Activated T-cell treated with anti-CD3 and anti-CD28 coated beads for 48 hours (primary cell): ENCODE measurements at regions not wholly inside any gene's neighbourhood (a gene's known extent, or its start where the extent isn't known, plus 50 kb on each side); places are given as distances from the start of the nearest gene placed in this dataset.
"Not testable (repeated sequence)": the region's sequence is repeated elsewhere in the genome, so short reads cannot be mapped to it uniquely, and the experiment has no call there.

Source experiments
- DNase-seq: peaks from one replicate; pipeline ENCODE4 v3.0.0-alpha.2; 2020; ENCODE audit warnings: low read depth

GRCh38 chr11:42976636-42977217 lies 335.1 kb upstream of the API5 start:
- DNase-seq, result no peak

GRCh38 chr11:42992594-42992993 lies 319.2 kb upstream of the API5 start:
- DNase-seq, result no peak

GRCh38 chr11:42996421-42997307 lies 315.1 kb upstream of the API5 start:
- no peak for DNase-seq

- DNase-seq, result not testable (repeated sequence)
Observed at GRCh38 chr11:43004879-43005278, 306.9 kb upstream of the API5 start.

- DNase-seq, result no peak
Observed at GRCh38 chr11:43010042-43010441, 301.8 kb upstream of the API5 start.

GRCh38 chr11:43012606-43013005 lies 299.2 kb upstream of the API5 start:
- no peak for DNase-seq

GRCh38 chr11:43021466-43021865 lies 290.3 kb upstream of the API5 start:
- DNase-seq, result no peak

- DNase-seq, result no peak
Observed at GRCh38 chr11:43034341-43034740, 277.5 kb upstream of the API5 start.

GRCh38 chr11:43035086-43035485 lies 276.7 kb upstream of the API5 start:
- DNase-seq, result no peak

GRCh38 chr11:43053638-43054412 lies 258.0 kb upstream of the API5 start:
- no peak for DNase-seq

- DNase-seq, result no peak
Observed at GRCh38 chr11:43067681-43068080, 244.1 kb upstream of the API5 start.

GRCh38 chr11:43071338-43071737 lies 240.5 kb upstream of the API5 start:
- DNase-seq, result no peak

- DNase-seq, result no peak
Observed at GRCh38 chr11:43072096-43072495, 239.7 kb upstream of the API5 start.

- no peak for DNase-seq
Observed at GRCh38 chr11:43072911-43073310, 238.9 kb upstream of the API5 start.

GRCh38 chr11:43074810-43075209 lies 237.0 kb upstream of the API5 start:
- DNase-seq, result no peak

- DNase-seq, result no peak
Observed at GRCh38 chr11:43101113-43101512, 210.7 kb upstream of the API5 start.

GRCh38 chr11:43116071-43116470 lies 195.7 kb upstream of the API5 start:
- DNase-seq, result no peak

GRCh38 chr11:43119275-43119970 lies 192.4 kb upstream of the API5 start:
- DNase-seq, result no peak

GRCh38 chr11:43122546-43122945 lies 189.2 kb upstream of the API5 start:
- DNase-seq, result no peak

GRCh38 chr11:43123443-43123842 lies 188.4 kb upstream of the API5 start:
- DNase-seq, result no peak

- DNase-seq, result no peak
Observed at GRCh38 chr11:43124272-43124935, 187.4 kb upstream of the API5 start.

GRCh38 chr11:43129329-43129728 lies 182.5 kb upstream of the API5 start:
- no peak for DNase-seq
